Inferior parietal cortex (tissue), 1 donor: ENCODE measurements at regions not wholly inside any gene's neighbourhood (a gene's known extent, or its start where the extent isn't known, plus 50 kb on each side); places are given as distances from the start of the nearest gene placed in this dataset.

ENCODE experiments used
- DNase-seq: peaks from one replicate; pipeline ENCODE4 v3.0.0-alpha.2; 2016; ENCODE audit errors: extremely low spot score

GRCh38 chr5:146940295-146940694 is 61.7 kb upstream of the PPP2R2B start:
- peak; percentile 57 for DNase-seq

- no peak for DNase-seq
Observed at GRCh38 chr5:146944019-146944418, 65.5 kb upstream of the PPP2R2B start.

- no peak for DNase-seq
Observed at GRCh38 chr5:146944764-146945616, 66.4 kb upstream of the PPP2R2B start.

- DNase-seq = no peak
Observed at GRCh38 chr5:146945617-146946084, 67.1 kb upstream of the PPP2R2B start.

- DNase-seq = no peak
Observed at GRCh38 chr5:146947181-146947941, 68.8 kb upstream of the PPP2R2B start.

GRCh38 chr5:146948666-146949065 is 70.1 kb upstream of the PPP2R2B start:
- DNase-seq = no peak

GRCh38 chr5:146952168-146952567 is 73.6 kb upstream of the PPP2R2B start:
- no peak for DNase-seq

GRCh38 chr5:146956217-146956616 is 77.7 kb upstream of the PPP2R2B start:
- DNase-seq = no peak

GRCh38 chr5:146959360-146959759 is 80.8 kb upstream of the PPP2R2B start:
- no peak for DNase-seq

GRCh38 chr5:146962801-146963355 is 84.3 kb upstream of the PPP2R2B start:
- DNase-seq = no peak

- peak; percentile 94 for DNase-seq
Observed at GRCh38 chr5:146965761-146966659, 87.5 kb upstream of the PPP2R2B start.

- DNase-seq = peak; percentile 66
Observed at GRCh38 chr5:146967646-146968045, 89.1 kb upstream of the PPP2R2B start.

GRCh38 chr5:146971401-146971800 is 92.8 kb upstream of the PPP2R2B start:
- DNase-seq = no peak

- no peak for DNase-seq
Observed at GRCh38 chr5:146986469-146986868, 107.9 kb upstream of the PPP2R2B start.

GRCh38 chr5:146993876-146994530 is 115.4 kb upstream of the PPP2R2B start:
- no peak for DNase-seq

- DNase-seq = no peak
Observed at GRCh38 chr5:146995878-146996277, 117.3 kb upstream of the PPP2R2B start.

- no peak for DNase-seq
Observed at GRCh38 chr5:147015405-147015804, 136.8 kb upstream of the PPP2R2B start.

GRCh38 chr5:147017191-147017590 is 138.6 kb upstream of the PPP2R2B start:
- peak; percentile 40 for DNase-seq

GRCh38 chr5:147017621-147018020 is 139.1 kb upstream of the PPP2R2B start:
- no peak for DNase-seq

GRCh38 chr5:147018812-147019211 is 140.3 kb upstream of the PPP2R2B start:
- no peak for DNase-seq

GRCh38 chr5:147036691-147037245 is 158.2 kb upstream of the PPP2R2B start:
- DNase-seq = no peak
